ENCODE measurements at regions not wholly inside any gene's neighbourhood (a gene's known extent, or its start where the extent isn't known, plus 50 kb on each side); places are given as distances from the start of the nearest gene placed in this dataset.

DNA sequence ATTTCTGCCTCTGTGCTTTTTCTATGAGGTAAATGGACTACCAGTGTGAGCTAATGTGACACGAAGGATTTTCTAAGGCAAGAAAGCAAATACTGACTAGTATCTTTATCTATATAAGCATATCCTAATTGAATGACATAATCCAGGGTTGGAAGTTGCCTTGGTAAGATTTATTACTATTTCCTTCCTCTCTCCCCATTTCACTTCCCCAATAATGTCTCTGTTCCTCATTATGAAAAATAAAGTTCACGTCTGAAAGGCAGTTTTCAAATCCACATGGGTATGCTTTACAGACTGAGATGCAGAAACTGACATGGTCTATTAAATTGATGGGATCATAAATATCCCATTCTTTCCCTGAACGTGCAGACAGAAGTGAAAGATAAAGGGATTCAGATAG is 86.0 kb downstream of the DTWD1 start:
- no peak overlapping the region for H3K4me3 ChIP-seq (ENCODE audit: low read depth in 1 of 3, low read length in 3 of 3)
- peaks cover 0 to 13% of the 10 kb centered on the region in 2 donors for H3K9me3 ChIP-seq (ENCODE audit: control insufficient read depth in 2 of 2, insufficient read depth in 1 of 2, low read depth in 1 of 2, low read length in 1 of 2)
- no peaks in the 10 kb centered on the region for H3K4me1 ChIP-seq (ENCODE audit: control insufficient read depth in 3 of 3, insufficient read depth in 2 of 3, low read depth in 1 of 3, low read length in 2 of 3)
- FAIRE-seq = no peak
- no peak overlapping the region for H3K27ac ChIP-seq (ENCODE audit: low read depth in 1 of 3, low read length in 2 of 3)
- H3K36me3 ChIP-seq (ENCODE audit: control insufficient read depth in 3 of 3, insufficient read depth in 2 of 3, low read depth in 1 of 3, low read length in 3 of 3) = no peaks in the 10 kb centered on the region
- no peak for DNase-seq
- WGBS, 3 donors = 39 to 49% (median 43%) methylated on average over 3 of the region's 3 CpGs
- H3K27me3 ChIP-seq (ENCODE audit: control insufficient read depth in 3 of 3, insufficient read depth in 3 of 3, low read length in 3 of 3) = no peaks in the 10 kb centered on the region

DNA sequence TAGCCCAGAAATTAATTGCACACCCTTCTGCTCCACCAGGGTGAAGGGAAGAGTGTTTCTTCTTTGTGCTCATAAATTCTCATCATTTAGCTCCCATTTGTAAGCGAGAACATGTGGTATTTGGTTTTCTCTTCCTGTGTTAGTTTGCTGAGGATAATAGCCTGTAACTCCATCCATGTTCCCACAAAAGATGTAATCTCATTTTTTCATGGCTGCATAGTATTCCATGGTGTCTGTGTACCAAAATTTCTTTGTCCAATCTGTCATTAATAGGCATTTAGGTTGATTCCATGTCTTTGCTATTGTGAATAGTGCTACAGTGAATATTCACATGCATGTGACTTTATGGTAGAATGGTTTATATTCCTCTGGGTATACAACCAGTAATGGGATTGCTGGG is 86.8 kb downstream of the DTWD1 start:
- no peak for FAIRE-seq
- no peaks in the 10 kb centered on the region for H3K36me3 ChIP-seq (ENCODE audit: control insufficient read depth in 3 of 3, insufficient read depth in 2 of 3, low read depth in 1 of 3, low read length in 3 of 3)
- no peak for DNase-seq
- H3K27me3 ChIP-seq (ENCODE audit: control insufficient read depth in 3 of 3, insufficient read depth in 3 of 3, low read length in 3 of 3) = no peaks in the 10 kb centered on the region
- H3K9me3 ChIP-seq (ENCODE audit: control insufficient read depth in 2 of 2, insufficient read depth in 1 of 2, low read depth in 1 of 2, low read length in 1 of 2) = peaks cover 0 to 13% of the 10 kb centered on the region in 2 donors
- no peak overlapping the region for H3K4me3 ChIP-seq (ENCODE audit: low read depth in 1 of 3, low read length in 3 of 3)
- H3K27ac ChIP-seq (ENCODE audit: low read depth in 1 of 3, low read length in 2 of 3) = no peak overlapping the region
- H3K4me1 ChIP-seq (ENCODE audit: control insufficient read depth in 3 of 3, insufficient read depth in 2 of 3, low read depth in 1 of 3, low read length in 2 of 3) = no peaks in the 10 kb centered on the region
- WGBS, 3 donors = 73 to 91% (median 76%) methylated on average over 1 of the region's 1 CpG

- Histone ChIP-seq H3K9me3 (ENCODE audit: control insufficient read depth in 2 of 2, insufficient read depth in 1 of 2, low read depth in 1 of 2, low read length in 1 of 2) (peaks cover 0 to 13% of the 10 kb centered on the region in 2 donors), H3K27me3 (ENCODE audit: control insufficient read depth in 3 of 3, insufficient read depth in 3 of 3, low read length in 3 of 3) (no peaks in the 10 kb centered on the region), H3K4me1 (ENCODE audit: control insufficient read depth in 3 of 3, insufficient read depth in 2 of 3, low read depth in 1 of 3, low read length in 2 of 3) (no peaks in the 10 kb centered on the region), H3K36me3 (ENCODE audit: control insufficient read depth in 3 of 3, insufficient read depth in 2 of 3, low read depth in 1 of 3, low read length in 3 of 3) (no peaks in the 10 kb centered on the region), H3K27ac (ENCODE audit: low read depth in 1 of 3, low read length in 2 of 3) (no peak overlapping the region), H3K4me3 (ENCODE audit: low read depth in 1 of 3, low read length in 3 of 3) (no peak overlapping the region)
- 88 to 97% (median 94%) methylated on average over 1 of the region's 1 CpG for WGBS, 3 donors
- DNase-seq (no peak), FAIRE-seq (no peak)
Measured at GRCh38 chr15:49709646-49710214, 88.9 kb downstream of the DTWD1 start.

GRCh38 chr15:49712162-49712561 is 91.3 kb downstream of the DTWD1 start:
- no peak overlapping the region for H3K27ac ChIP-seq (ENCODE audit: low read depth in 1 of 3, low read length in 2 of 3)
- FAIRE-seq (no peak), DNase-seq (no peak)
- WGBS, 3 donors = 73 to 80% (median 77%) methylated on average over 3 of the region's 3 CpGs
- no peak overlapping the region for H3K4me3 ChIP-seq (ENCODE audit: low read depth in 1 of 3, low read length in 3 of 3)
- no peaks in the 10 kb centered on the region for H3K36me3 ChIP-seq (ENCODE audit: control insufficient read depth in 3 of 3, insufficient read depth in 2 of 3, low read depth in 1 of 3, low read length in 3 of 3)
- no peaks in the 10 kb centered on the region for H3K27me3 ChIP-seq (ENCODE audit: control insufficient read depth in 3 of 3, insufficient read depth in 3 of 3, low read length in 3 of 3)
- peaks cover 0 to 13% of the 10 kb centered on the region in 2 donors for H3K9me3 ChIP-seq (ENCODE audit: control insufficient read depth in 2 of 2, insufficient read depth in 1 of 2, low read depth in 1 of 2, low read length in 1 of 2)
- no peaks in the 10 kb centered on the region for H3K4me1 ChIP-seq (ENCODE audit: control insufficient read depth in 3 of 3, insufficient read depth in 2 of 3, low read depth in 1 of 3, low read length in 2 of 3)

GRCh38 chr15:49712846-49713450 is 92.1 kb downstream of the DTWD1 start:
- FAIRE-seq = no peak
- Histone ChIP-seq H3K36me3 (ENCODE audit: control insufficient read depth in 3 of 3, insufficient read depth in 2 of 3, low read depth in 1 of 3, low read length in 3 of 3) (no peaks in the 10 kb centered on the region), H3K27me3 (ENCODE audit: control insufficient read depth in 3 of 3, insufficient read depth in 3 of 3, low read length in 3 of 3) (no peaks in the 10 kb centered on the region), H3K4me3 (ENCODE audit: low read depth in 1 of 3, low read length in 3 of 3) (no peak overlapping the region), H3K27ac (ENCODE audit: low read depth in 1 of 3, low read length in 2 of 3) (no peak overlapping the region), H3K4me1 (ENCODE audit: control insufficient read depth in 3 of 3, insufficient read depth in 2 of 3, low read depth in 1 of 3, low read length in 2 of 3) (no peaks in the 10 kb centered on the region), H3K9me3 (ENCODE audit: control insufficient read depth in 2 of 2, insufficient read depth in 1 of 2, low read depth in 1 of 2, low read length in 1 of 2) (peaks cover 0 to 13% of the 10 kb centered on the region in 2 donors)
- DNase-seq = no peak
- WGBS, 3 donors = 90 to 95% (median 91%) methylated on average over 2 of the region's 2 CpGs

GRCh38 chr15:49715211-49715610 is 94.4 kb downstream of the DTWD1 start:
- Histone ChIP-seq H3K4me1 (ENCODE audit: control insufficient read depth in 3 of 3, insufficient read depth in 2 of 3, low read depth in 1 of 3, low read length in 2 of 3) (no peaks in the 10 kb centered on the region), H3K27me3 (ENCODE audit: control insufficient read depth in 3 of 3, insufficient read depth in 3 of 3, low read length in 3 of 3) (no peaks in the 10 kb centered on the region), H3K27ac (ENCODE audit: low read depth in 1 of 3, low read length in 2 of 3) (no peak overlapping the region), H3K36me3 (ENCODE audit: control insufficient read depth in 3 of 3, insufficient read depth in 2 of 3, low read depth in 1 of 3, low read length in 3 of 3) (no peaks in the 10 kb centered on the region), H3K9me3 (ENCODE audit: control insufficient read depth in 2 of 2, insufficient read depth in 1 of 2, low read depth in 1 of 2, low read length in 1 of 2) (peaks cover 0 to 12% of the 10 kb centered on the region in 2 donors), H3K4me3 (ENCODE audit: low read depth in 1 of 3, low read length in 3 of 3) (no peak overlapping the region)
- FAIRE-seq (no peak), DNase-seq (no peak)
- 81 to 93% (median 84%) methylated on average over 1 of the region's 1 CpG for WGBS, 3 donors

GRCh38 chr15:49715701-49716100 is 94.9 kb downstream of the DTWD1 start:
- no peak for DNase-seq
- H3K4me3 ChIP-seq (ENCODE audit: low read depth in 1 of 3, low read length in 3 of 3) = no peak overlapping the region
- whole genome bisulfite sequencing, 3 donors = 89 to 96% (median 95%) methylated on average over 5 of the region's 5 CpGs
- H3K9me3 ChIP-seq (ENCODE audit: control insufficient read depth in 2 of 2, insufficient read depth in 1 of 2, low read depth in 1 of 2, low read length in 1 of 2) = peaks cover 0 to 7% of the 10 kb centered on the region in 2 donors
- no peaks in the 10 kb centered on the region for H3K4me1 ChIP-seq (ENCODE audit: control insufficient read depth in 3 of 3, insufficient read depth in 2 of 3, low read depth in 1 of 3, low read length in 2 of 3)
- FAIRE-seq = no peak
- H3K27ac ChIP-seq (ENCODE audit: low read depth in 1 of 3, low read length in 2 of 3) = no peak overlapping the region
- no peaks in the 10 kb centered on the region for H3K36me3 ChIP-seq (ENCODE audit: control insufficient read depth in 3 of 3, insufficient read depth in 2 of 3, low read depth in 1 of 3, low read length in 3 of 3)
- no peaks in the 10 kb centered on the region for H3K27me3 ChIP-seq (ENCODE audit: control insufficient read depth in 3 of 3, insufficient read depth in 3 of 3, low read length in 3 of 3)

DNA sequence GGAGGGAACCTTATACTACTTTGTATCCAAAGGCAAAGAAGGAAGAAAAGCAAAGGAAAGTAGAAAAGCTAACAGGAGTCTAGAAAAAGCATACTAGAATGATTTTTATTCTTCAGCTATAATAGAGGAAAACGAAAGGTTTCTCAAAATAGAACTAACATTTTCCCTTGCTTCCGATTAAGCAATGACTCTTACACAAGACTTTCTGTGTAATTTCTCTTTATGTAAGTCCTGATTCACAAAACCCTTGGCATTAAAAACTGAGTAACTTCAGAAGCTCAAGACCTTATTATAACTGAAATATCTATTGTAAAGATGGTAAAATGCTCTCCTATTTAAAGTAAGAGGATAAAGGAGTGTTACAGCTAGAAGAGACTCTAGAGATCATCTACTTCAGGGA is 97.4 kb downstream of the DTWD1 start:
- H3K27me3 ChIP-seq (ENCODE audit: control insufficient read depth in 3 of 3, insufficient read depth in 3 of 3, low read length in 3 of 3) = no peaks in the 10 kb centered on the region
- no peak overlapping the region for H3K4me3 ChIP-seq (ENCODE audit: low read depth in 1 of 3, low read length in 3 of 3)
- no peak for FAIRE-seq
- no peaks in the 10 kb centered on the region for H3K9me3 ChIP-seq (ENCODE audit: control insufficient read depth in 2 of 2, insufficient read depth in 1 of 2, low read depth in 1 of 2, low read length in 1 of 2)
- 67 to 88% (median 68%) methylated on average over 2 of the region's 2 CpGs for whole genome bisulfite sequencing, 3 donors
- H3K27ac ChIP-seq (ENCODE audit: low read depth in 1 of 3, low read length in 2 of 3) = no peak overlapping the region
- no peak for DNase-seq
- no peaks in the 10 kb centered on the region for H3K4me1 ChIP-seq (ENCODE audit: control insufficient read depth in 3 of 3, insufficient read depth in 2 of 3, low read depth in 1 of 3, low read length in 2 of 3)
- H3K36me3 ChIP-seq (ENCODE audit: control insufficient read depth in 3 of 3, insufficient read depth in 2 of 3, low read depth in 1 of 3, low read length in 3 of 3) = no peaks in the 10 kb centered on the region

DNA sequence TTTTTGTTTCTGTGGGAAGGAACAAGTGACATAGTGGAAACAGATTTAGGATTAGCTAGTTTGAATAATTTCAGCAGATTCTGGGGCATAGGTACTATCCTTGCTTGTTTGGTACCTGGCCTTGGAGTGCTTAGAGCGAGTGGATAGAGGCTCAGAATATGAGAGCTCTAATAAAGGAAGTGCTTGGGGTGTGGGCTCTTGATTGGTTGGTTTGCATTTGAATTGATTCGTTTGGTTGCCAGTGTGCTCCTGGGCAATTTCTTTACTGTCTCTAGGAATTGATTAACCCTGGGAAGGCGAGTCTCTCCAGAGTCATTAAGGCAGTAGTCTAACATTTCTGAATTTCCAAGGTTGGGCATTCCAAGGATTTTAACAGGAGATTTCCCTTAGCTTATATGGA is 98.0 kb downstream of the DTWD1 start:
- H3K4me3 ChIP-seq (ENCODE audit: low read depth in 1 of 3, low read length in 3 of 3) = no peak overlapping the region
- H3K9me3 ChIP-seq (ENCODE audit: control insufficient read depth in 2 of 2, insufficient read depth in 1 of 2, low read depth in 1 of 2, low read length in 1 of 2) = no peaks in the 10 kb centered on the region
- no peaks in the 10 kb centered on the region for H3K36me3 ChIP-seq (ENCODE audit: control insufficient read depth in 3 of 3, insufficient read depth in 2 of 3, low read depth in 1 of 3, low read length in 3 of 3)
- 59 to 74% (median 68%) methylated on average over 3 of the region's 3 CpGs for WGBS, 3 donors
- no peak for FAIRE-seq
- no peak for DNase-seq
- H3K4me1 ChIP-seq (ENCODE audit: control insufficient read depth in 3 of 3, insufficient read depth in 2 of 3, low read depth in 1 of 3, low read length in 2 of 3) = no peaks in the 10 kb centered on the region
- no peak overlapping the region for H3K27ac ChIP-seq (ENCODE audit: low read depth in 1 of 3, low read length in 2 of 3)
- no peaks in the 10 kb centered on the region for H3K27me3 ChIP-seq (ENCODE audit: control insufficient read depth in 3 of 3, insufficient read depth in 3 of 3, low read length in 3 of 3)
